HuH-7 (cell line): ENCODE measurements at regions not wholly inside any gene's neighbourhood (a gene's known extent, or its start where the extent isn't known, plus 50 kb on each side); places are given as distances from the start of the nearest gene placed in this dataset.
A peak's percentile ranks its signal among the peaks of the same experiment; 100 is the strongest.

Source experiments
- DNase-seq: peaks from one replicate; pipeline ENCODE4 v3.0.0; 2011; ENCODE audit warnings: low spot score

GRCh38 chr2:160632084-160632975, 138.7 kb upstream of the RBMS1 start:
- DNase-seq, result no peak

DNA sequence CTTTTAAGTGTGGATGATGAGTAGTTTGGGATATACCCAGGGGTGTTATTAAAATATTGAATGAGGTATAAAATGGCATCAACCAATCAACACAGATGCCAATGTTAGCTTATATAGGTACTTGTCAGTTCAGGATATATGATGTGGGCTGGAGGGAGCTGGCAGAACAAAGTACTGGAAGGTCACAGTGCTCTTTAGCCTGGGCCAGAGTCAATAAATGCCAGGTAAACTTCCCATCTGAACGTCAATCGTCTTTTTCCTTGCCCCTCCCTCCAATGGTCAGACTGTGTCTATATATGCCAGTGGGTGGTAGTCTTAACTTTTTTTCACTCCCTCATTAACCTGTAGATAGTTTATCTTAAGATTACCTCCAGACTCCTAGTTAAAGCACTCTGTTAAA, 140.8 kb upstream of the RBMS1 start:
- DNase-seq, result no peak

- no peak for DNase-seq
Measured at GRCh38 chr2:160635488-160635887, 141.9 kb upstream of the RBMS1 start.

GRCh38 chr2:160639472-160639871, 145.9 kb upstream of the RBMS1 start:
- DNase-seq, result no peak

GRCh38 chr2:160646684-160647444, 153.3 kb upstream of the RBMS1 start:
- DNase-seq, result no peak

GRCh38 chr2:160647967-160648685, 154.5 kb upstream of the RBMS1 start:
- no peak for DNase-seq

DNA sequence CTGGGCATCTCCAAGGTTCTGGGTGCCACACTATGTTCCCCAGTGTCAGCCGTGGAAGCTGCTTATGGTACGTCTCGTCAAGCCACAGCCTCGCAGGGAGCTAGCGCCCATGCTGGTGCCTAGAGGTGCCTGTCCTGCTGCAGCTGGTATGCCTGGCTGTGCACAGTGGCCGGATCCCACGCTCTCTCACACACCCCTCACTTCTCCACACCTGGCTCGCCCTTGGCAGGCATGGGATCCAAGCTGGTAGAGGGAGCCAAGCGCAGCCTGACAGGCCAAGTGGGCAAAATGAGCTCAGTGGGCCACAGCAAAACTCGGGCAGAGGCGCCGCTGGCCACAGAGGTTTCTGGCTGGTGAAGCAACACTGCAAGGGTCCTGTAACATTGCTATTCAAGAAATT, 156.1 kb upstream of the RBMS1 start:
- DNase-seq, result no peak

GRCh38 chr2:160650196-160651118, 156.8 kb upstream of the RBMS1 start:
- no peak for DNase-seq

DNA sequence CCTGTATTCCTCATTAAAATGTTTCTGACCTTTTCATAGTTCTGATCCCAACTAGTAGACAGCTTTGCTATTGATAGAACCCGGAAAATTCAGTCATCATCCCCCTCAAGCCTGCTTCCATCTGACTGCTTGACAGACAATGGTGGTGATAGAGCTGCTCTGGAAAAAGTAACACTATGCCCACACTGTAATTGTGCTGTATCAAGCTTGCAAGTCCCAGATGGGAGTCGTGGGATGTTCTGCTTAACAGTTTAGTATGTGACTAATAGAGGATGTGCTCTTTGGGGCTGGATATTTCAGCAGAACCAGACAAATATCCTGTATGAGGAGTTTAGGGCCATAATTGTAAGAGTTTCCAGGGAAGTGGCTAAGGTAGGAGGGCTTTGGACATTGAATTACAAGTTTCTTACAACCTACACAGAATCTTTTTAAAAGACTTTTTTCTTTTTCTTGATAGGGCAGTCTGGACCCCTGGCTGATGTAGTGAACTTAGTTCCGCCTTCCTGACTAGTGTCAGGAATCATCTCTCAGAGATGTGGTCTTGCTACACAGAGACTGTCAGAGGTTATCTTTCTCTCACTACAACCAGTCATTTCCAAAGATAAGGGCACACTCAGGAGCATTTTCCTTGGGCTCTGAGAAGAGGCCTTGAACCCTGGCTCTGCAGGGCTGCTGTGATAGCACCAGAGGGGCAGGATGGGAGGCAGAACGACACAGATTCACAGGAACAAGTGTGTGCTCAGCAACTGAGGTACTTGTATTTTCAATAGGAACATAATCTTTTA, 158.0 kb upstream of the RBMS1 start:
- peak; percentile 28 for DNase-seq

DNA sequence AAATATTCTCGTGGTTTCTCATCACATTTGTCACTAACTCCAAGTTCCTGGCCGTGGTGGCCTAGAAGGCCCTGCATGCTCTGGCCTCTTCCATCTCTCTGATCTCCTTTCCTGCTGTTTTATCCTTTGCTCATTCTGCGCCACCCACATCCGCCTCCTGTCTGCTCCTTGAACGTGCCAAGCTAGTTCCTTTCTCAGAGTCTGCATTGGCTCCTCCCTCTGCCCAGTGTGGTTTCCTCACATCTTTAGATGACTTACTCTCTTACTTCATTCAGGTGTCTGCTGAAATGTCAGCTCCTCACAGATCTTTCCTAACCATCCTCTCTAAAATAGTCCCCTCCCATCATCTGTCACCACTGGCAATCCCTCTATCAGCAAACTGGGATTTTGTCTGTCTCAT, 158.6 kb upstream of the RBMS1 start:
- DNase-seq, result no peak

- DNase-seq, result no peak
Measured at GRCh38 chr2:160657196-160657595, 163.6 kb upstream of the RBMS1 start.

- DNase-seq, result no peak
Measured at GRCh38 chr2:160658851-160659250, 165.2 kb upstream of the RBMS1 start.

DNA sequence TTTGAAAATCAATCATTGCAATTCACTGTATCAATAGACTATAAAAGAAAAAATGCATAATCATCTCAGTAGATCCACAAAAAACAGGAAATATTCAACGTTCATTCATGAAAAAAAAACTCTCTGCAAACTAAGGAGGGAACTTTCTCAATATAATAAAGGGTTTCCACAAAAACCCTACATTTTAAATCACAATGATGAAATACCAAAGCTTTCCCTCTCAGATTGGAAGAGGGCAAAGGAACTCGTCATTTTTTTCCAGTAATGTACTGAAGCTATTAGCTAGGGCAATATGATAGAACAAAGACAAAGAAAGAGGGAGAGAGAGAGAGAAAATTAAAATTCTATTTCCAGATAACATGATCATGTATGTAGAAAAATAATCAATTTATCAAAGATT, 167.1 kb upstream of the RBMS1 start:
- no peak for DNase-seq

DNA sequence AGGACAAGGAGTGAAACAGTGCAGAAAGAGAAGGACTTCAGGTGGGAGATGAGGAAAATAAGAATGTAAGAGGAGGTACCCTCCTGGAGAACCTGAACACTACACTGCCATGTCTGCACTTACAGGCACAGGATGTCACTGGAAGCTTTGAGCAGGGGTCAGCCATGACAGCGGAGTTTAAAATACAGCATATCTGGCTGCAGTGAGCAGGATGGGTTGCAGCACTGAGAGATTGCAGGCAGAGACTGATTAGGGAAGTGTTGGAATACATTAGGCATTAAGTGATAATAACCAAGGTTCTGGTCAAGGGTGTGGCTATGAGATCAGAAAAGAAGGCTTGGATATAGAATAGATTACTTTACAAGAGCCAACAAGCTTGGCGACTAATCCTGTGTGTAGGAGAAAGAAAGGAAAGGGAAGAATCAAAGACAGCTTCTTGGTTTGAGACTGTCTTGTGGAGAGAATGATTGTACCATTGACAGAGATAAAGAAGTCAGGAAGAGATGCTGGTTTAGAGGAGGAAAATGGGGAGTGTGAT, 171.1 kb upstream of the RBMS1 start:
- no peak for DNase-seq

GRCh38 chr2:160666154-160667060, 172.8 kb upstream of the RBMS1 start:
- DNase-seq, result no peak

- DNase-seq, result no peak
Measured at GRCh38 chr2:160667811-160668210, 174.2 kb upstream of the RBMS1 start.

GRCh38 chr2:160670618-160671017, 177.0 kb upstream of the RBMS1 start:
- DNase-seq, result no peak

DNA sequence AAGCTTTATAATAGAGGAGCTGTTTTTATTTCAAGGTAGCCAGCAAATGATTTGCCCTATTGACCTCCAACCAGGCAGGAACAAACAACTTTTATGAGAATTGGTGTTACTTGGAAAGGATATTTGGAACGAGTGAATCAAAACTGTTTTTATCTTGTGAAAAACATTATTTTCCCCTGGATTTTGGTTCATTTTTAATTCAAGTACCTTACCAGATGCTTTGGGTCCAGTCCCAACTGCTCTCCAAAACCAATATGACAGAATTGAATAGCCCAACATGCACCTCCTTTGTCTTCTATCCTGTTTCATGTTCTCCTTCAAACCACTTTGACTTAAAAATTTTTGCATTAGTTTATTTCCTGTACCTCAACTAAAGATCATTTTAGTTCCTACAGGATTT, 178.6 kb upstream of the RBMS1 start:
- no peak for DNase-seq

- no peak for DNase-seq
Measured at GRCh38 chr2:160674146-160674750, 180.6 kb upstream of the RBMS1 start.
